Calu3 (cell line): ENCODE measurements at regions not wholly inside any gene's neighbourhood (a gene's known extent, or its start where the extent isn't known, plus 50 kb on each side); places are given as distances from the start of the nearest gene placed in this dataset.

ENCODE experiments used
- BruUV-seq: library from RNA; stranded (reverse); fragments of 400-500 nt; replicated peaks from 2 replicates; lab custom pipeline; 2021; lab: Mats Ljungman, UMichigan
- CTCF ChIA-PET: fragments of 300-600 bp; sonication (Branson Sonifier 250); formaldehyde crosslinking; loops from one replicate; lab custom pipeline; 2022; ENCODE audit warnings: antibody characterized with exemption; lab: Charles Lee
- DNase-seq: peaks from one replicate; pipeline ENCODE4 v3.0.0; 2022
- H3K27ac Mint-ChIP-seq: one replicate; pipeline ENCODE4 v1.8.0; 2022; ENCODE audit warnings: mixed read lengths; ENCODE audit not compliant: unreplicated experiment
- H3K27me3 Mint-ChIP-seq: one replicate; pipeline ENCODE4 v1.8.0; 2022; ENCODE audit warnings: mixed read lengths; ENCODE audit not compliant: unreplicated experiment
- H3K36me3 Mint-ChIP-seq: one replicate; pipeline ENCODE4 v1.8.0; 2022; ENCODE audit warnings: mild to moderate bottlenecking, moderate library complexity, mixed read lengths; ENCODE audit not compliant: insufficient read depth, unreplicated experiment
- H3K4me1 Mint-ChIP-seq: one replicate; pipeline ENCODE4 v1.8.0; 2022; ENCODE audit warnings: mild to moderate bottlenecking, low read depth, mixed read lengths; ENCODE audit not compliant: unreplicated experiment
- H3K4me3 Mint-ChIP-seq: one replicate; pipeline ENCODE4 v1.8.0; 2022; ENCODE audit warnings: mild to moderate bottlenecking, low read depth, moderate library complexity, mixed read lengths; ENCODE audit not compliant: unreplicated experiment
- H3K9me3 Mint-ChIP-seq: one replicate; pipeline ENCODE4 v1.8.0; 2022; ENCODE audit warnings: low read depth, mixed read lengths; ENCODE audit not compliant: unreplicated experiment
- CTCF ChIP-seq: fragments of 200-600 bp; IDR thresholded peaks from one replicate; pipeline ENCODE4 v1.8.0; 2022; ENCODE audit warnings: antibody characterized with exemption; ENCODE audit not compliant: unreplicated experiment
- intact Hi-C: fragments of 100-400 bp; cut with micrococcal nuclease; formaldehyde crosslinking; loops from one replicate; pipeline ENCODE4 v1.10.0; 2022; ENCODE audit not compliant: unreplicated experiment

GRCh38 chr10:33731322-33731721, 396.9 kb upstream of the NRP1 start:
- Mint-ChIP-seq H3K4me1 (peaks cover 29% of the 10 kb centered on the region), H3K27ac (no peak overlapping the region), H3K27me3 (no peaks in the 10 kb centered on the region), H3K4me3 (no peak overlapping the region), H3K9me3 (peaks cover 4% of the 10 kb centered on the region), H3K36me3 (no peaks in the 10 kb centered on the region)
- intact Hi-C loops = no loop called here
- BruUV-seq = no TSS peak
- DNase-seq = no peak
- CTCF ChIA-PET = no interaction called here
- TF ChIP-seq CTCF = no peak

GRCh38 chr10:33725430-33725829, 391.0 kb upstream of the NRP1 start:
- Mint-ChIP-seq H3K4me3 (no peak overlapping the region), H3K36me3 (no peaks in the 10 kb centered on the region), H3K27ac (no peak overlapping the region), H3K4me1 (peaks cover 12% of the 10 kb centered on the region), H3K27me3 (no peaks in the 10 kb centered on the region), H3K9me3 (peaks cover 4% of the 10 kb centered on the region)
- intact Hi-C loops = no loop called here
- CTCF ChIA-PET = no interaction called here
- DNase-seq = no peak
- no TSS peak for BruUV-seq
- TF ChIP-seq CTCF = no peak

- no peak for DNase-seq
- intact Hi-C loops = no loop called here
- CTCF ChIA-PET = no interaction called here
- no TSS peak for BruUV-seq
- no peaks in the 10 kb centered on the region for H3K27me3 Mint-ChIP-seq
- peaks cover 12% of the 10 kb centered on the region for H3K4me1 Mint-ChIP-seq
- TF ChIP-seq CTCF = no peak
- no peaks in the 10 kb centered on the region for H3K36me3 Mint-ChIP-seq
- no peak overlapping the region for H3K4me3 Mint-ChIP-seq
- H3K27ac Mint-ChIP-seq = no peak overlapping the region
- no peaks in the 10 kb centered on the region for H3K9me3 Mint-ChIP-seq
Observed at GRCh38 chr10:33723181-33723580, 388.7 kb upstream of the NRP1 start.

- TF ChIP-seq CTCF = no peak
- CTCF ChIA-PET = no interaction called here
- Mint-ChIP-seq H3K4me3 (no peak overlapping the region), H3K27ac (no peak overlapping the region), H3K4me1 (peaks cover 20% of the 10 kb centered on the region), H3K27me3 (no peaks in the 10 kb centered on the region), H3K36me3 (no peaks in the 10 kb centered on the region), H3K9me3 (no peaks in the 10 kb centered on the region)
- intact Hi-C loops = no loop called here
- DNase-seq = no peak
- no TSS peak for BruUV-seq
Observed at GRCh38 chr10:33722067-33722466, 387.6 kb upstream of the NRP1 start.
